8988T (cell line): ENCODE measurements at regions not wholly inside any gene's neighbourhood (a gene's known extent, or its start where the extent isn't known, plus 50 kb on each side); places are given as distances from the start of the nearest gene placed in this dataset.

ENCODE experiments used
- DNase-seq: peaks from one replicate; pipeline ENCODE4 v3.0.0; 2011

DNA sequence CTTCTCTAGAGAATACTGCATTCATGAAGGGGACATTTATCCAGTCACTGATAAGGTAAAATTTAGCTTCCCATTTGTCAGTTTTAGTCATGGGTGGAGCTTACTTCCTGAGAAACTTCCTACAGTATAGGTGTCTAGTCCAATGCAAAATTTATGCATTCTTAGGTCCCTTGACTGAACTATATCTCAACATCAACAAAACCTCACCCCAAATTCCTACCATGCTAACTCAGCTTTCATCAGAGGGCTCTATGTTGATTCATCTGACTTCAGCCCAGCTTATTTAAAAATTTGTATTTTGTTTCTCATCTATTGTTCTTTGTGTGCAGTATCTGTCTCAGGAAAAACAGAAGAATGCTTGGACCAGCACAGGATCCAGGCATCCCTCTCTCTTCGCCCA is 296.4 kb upstream of the ACVR2A start:
- DNase-seq = no peak

- no peak for DNase-seq
Measured at GRCh38 chr2:147547440-147547839, 297.4 kb upstream of the ACVR2A start.

- no peak for DNase-seq
Measured at GRCh38 chr2:147546109-147546508, 298.7 kb upstream of the ACVR2A start.

GRCh38 chr2:147543056-147543455 is 301.8 kb upstream of the ACVR2A start:
- DNase-seq = no peak

- DNase-seq = no peak
Measured at GRCh38 chr2:147542351-147542750, 302.5 kb upstream of the ACVR2A start.

DNA sequence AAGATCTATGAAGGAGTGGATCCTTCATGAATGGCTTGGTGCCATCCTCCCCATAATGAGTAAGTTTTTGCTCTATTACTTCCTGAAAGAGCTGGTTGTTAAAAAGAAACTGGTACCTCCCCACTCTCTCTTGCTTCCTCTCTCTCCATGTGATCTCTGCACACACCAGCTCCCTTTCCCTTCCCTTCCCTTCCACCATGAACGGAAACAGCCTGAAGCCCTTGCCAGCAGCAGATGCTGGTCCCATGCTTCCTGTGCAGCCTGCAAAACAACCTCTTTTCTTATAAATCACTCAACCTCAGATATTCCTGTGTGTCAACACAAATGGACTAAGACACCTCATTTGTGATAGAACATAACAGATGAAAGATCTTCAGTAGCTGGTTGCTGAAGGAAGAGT is 303.5 kb upstream of the ACVR2A start:
- DNase-seq = no peak

DNA sequence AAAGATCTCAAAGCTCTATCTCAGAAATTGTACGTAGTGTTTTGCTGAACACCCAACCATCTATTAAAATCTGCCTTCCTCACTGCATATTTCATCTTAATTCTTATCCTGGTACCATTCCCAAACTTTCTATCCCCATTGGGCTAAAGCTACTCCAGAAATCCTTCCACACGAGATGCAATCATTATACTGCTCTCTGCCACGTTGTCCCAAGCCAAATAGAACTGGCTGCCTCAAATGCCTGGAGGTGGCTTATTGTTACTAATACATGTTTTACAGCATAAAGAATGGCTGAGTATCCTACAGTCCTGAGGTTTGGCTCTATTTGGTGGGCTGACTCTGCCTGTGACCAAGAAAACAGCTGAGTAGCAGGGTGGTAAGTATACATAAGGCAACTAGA is 306.0 kb upstream of the ACVR2A start:
- DNase-seq = no peak

DNA sequence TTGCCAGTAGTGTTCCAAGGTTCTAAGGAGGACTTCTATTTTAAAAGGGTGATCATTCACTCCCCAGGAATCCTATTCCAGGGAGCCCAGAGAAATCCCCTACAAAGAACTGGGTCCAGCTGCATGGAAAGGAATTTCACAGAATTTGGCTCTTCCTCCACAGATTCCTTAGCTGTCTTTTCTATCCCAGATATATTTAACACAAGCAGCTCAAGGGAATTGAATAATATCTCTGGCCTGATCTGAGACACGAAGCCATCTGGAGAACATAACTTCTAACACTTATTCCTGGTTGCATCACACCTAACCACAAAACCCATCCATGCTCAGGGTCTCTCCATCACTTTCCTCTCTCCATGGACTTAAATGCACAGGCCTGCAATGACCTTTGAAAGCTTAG is 306.7 kb upstream of the ACVR2A start:
- DNase-seq = no peak

DNA sequence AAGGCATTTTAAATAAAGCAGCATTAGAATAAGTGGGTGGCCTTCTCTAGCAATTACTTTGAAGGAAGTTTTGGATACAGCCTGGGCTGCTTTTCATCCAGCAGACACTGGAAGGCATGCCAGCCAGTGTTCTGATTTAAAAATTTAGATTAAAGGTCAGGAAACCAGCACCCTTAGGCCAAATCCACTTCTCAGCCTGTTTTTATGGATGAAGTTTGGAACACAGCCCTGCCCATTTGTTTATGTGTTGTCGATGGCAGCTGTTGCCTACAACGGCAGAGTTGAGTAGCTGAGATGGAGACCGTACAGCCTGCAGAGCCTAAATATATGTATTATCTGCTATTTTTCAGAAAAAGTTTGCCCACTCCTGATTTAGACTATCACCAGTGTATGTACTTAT is 313.6 kb upstream of the ACVR2A start:
- no peak for DNase-seq

GRCh38 chr2:147530033-147530432 is 314.8 kb upstream of the ACVR2A start:
- no peak for DNase-seq

DNA sequence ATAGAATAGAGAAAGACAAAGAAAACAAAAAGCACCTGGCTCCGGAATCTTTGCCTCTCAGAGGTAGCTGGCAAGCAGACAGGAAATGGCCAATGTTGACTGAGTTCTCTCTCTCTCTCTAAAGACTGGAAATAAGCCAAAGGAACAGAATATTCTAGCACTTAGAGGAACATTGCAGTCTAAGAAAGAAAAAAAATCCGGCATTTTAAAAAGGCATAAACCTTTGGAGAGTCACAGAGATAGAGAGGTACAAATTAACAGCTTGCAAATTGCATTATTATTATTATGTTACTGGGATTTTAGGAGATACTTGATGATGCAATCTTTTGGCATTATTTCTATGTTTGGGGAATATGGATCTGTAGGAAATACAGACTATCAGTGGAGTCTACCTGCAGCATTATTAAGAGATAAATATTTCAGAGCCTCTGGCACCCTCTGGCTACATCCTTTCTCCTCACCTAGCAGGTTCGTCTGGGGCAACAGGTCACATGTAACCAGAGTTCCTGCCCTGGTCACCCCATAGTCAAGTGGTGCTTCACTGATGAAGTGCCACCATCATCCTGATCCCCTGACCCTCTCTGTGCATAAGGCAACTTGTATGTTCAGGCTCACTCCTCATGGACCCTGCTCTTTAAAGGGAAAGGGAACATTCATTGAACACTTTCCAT is 318.9 kb upstream of the ACVR2A start:
- no peak for DNase-seq

GRCh38 chr2:147524912-147525311 is 319.9 kb upstream of the ACVR2A start:
- DNase-seq = no peak

GRCh38 chr2:147523415-147523814 is 321.4 kb upstream of the ACVR2A start:
- no peak for DNase-seq

DNA sequence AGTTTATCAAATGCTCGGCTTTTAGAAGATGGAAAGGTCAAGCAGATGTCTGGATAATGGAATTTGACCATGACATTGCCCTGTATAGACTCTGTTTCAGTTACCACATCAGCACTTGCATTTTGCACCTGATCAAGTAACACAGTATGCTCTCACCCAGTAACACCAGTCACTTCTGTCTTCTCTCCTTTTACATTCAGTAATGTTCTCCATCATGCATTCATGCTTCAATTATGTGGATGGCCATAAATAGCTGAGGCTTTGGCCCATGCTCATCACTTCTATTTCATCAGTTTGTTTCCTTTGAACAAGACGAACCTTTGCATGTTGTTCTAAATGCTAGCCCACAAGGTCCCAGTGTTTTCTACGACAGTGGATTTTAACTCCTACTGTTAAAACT is 322.9 kb upstream of the ACVR2A start:
- no peak for DNase-seq

- DNase-seq = no peak
Measured at GRCh38 chr2:147520817-147521216, 324.0 kb upstream of the ACVR2A start.

GRCh38 chr2:147519178-147519577 is 325.7 kb upstream of the ACVR2A start:
- DNase-seq = no peak

DNA sequence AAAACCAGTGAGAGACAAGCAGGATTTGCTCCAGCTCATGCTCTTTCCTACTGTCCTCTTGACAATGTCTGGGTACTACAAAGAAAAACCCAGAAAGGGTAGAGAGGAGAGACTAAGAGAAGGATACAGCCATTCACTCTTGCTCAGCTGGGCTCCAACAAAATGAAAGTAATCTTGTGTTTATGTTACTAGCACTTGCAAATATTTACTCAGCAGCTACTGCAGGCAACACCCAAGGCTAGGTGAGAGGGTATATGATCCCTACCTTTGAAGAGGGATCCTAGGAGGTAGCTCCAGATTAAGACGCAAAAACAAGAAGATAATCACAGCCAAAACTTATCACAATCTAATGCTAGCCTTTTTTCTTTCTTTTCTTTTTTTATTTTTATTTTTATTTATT is 329.6 kb upstream of the ACVR2A start:
- DNase-seq = no peak

GRCh38 chr2:147512206-147512605 is 332.6 kb upstream of the ACVR2A start:
- DNase-seq = no peak

- no peak for DNase-seq
Measured at GRCh38 chr2:147511491-147511948, 333.3 kb upstream of the ACVR2A start.

DNA sequence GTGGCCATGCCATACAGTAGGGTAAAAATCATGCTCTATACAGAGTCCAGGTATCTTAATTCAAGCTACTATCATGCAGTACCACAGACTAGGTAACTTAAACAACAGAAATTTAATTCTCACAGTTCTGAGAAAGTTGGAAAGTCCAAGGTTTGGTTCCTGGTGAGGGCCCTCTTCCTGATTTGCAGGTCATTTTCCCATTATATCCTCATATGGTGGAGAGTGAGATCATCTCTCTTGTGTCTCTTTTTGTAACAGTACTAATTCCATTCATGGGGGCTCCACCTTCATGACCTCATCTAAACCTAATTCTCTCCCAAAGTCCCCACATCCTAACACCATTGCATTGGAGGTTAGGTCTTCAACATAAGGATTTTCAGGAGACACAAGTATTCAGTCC is 335.0 kb upstream of the ACVR2A start:
- no peak for DNase-seq

DNA sequence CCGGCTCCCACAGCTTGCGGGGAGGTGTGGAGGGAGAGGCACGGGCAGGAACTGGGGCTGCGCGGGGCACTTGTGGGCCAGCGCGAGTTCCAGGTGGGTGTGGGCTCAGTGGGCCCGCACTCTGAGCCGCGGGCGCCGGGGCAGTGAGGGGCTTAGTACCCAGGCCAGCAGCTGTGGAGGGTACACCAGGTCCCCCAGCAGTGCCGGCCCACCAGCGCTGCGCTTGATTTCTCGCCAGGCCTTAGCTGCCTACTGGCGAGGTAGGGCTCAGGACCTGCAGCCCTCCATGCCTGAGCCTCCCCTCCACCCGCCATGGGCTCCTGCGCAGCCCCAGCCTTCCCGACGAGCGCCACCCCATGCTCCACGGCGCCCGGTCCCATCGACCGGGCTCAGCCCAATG is 337.9 kb upstream of the ACVR2A start:
- DNase-seq = no peak

DNA sequence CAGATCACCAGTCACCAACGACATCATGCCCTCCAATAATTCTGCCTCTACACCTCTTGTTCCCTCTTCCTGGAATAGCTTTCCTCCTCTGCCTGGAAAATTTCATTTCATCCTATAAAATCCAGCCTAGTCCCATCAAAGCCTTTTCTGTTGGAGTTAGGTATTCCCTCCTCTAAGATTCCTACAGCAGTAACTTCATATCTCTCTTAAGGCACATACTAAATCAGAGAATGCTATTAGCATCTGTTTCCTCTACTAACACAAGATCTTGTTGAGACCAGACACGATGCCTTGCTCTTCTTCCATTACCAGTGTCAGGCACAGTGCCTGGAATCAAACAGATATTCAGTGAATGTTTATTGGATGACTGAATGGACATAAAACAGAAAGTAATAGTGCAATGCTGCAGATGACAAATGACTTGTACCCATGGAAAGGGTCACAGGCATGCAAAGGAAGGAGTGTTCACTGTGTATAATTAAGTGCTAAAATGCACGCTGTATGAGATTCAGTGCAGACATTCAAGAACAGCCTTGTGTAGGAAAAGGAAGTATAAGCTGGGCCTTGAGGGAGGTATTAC is 342.0 kb upstream of the ACVR2A start:
- DNase-seq = no peak

DNA sequence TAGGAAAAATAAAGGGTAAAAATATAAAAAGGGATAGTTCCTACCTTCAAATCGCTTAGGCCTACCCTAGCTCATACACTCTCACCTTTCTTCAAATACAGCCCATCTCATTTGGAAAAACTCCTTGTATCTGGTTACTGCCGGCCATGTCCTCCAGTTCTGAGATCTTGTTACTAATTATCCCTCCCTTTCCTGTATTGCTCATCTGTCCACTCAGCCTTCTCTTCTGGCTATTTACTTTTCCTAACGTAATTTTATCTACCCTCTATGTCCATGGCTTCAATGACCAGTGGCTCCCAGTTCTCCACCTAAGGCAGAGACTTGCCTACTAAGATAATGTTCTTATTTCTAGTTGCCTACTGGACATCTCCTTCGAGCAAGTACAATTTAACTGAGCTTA is 342.9 kb upstream of the ACVR2A start:
- DNase-seq = no peak

DNA sequence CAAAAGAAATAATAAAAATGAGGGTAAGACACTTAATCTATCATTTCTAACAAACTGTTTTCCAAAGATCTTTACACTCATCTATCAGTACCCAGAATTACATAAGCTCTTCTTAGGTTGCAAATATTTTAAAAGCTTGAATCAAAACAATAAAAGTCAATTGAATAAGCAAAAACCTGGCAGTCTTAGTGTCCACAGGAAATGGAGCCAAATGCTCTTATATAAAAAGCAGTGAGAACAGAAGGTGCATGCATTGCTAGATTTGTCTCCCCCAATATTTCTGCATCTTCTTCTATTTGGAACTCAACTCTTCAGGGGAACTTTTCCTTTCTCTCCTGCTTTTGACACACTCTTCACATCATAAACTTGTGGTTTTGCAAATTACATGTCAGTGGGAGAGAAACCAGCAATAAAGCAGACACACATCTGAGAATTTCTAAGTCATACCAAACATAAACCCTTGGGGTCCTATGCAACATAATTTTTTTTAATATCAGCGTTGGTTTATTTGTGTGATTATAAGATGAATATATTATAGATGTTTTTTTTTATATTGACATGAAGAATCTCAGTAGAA is 343.9 kb upstream of the ACVR2A start:
- no peak for DNase-seq

DNA sequence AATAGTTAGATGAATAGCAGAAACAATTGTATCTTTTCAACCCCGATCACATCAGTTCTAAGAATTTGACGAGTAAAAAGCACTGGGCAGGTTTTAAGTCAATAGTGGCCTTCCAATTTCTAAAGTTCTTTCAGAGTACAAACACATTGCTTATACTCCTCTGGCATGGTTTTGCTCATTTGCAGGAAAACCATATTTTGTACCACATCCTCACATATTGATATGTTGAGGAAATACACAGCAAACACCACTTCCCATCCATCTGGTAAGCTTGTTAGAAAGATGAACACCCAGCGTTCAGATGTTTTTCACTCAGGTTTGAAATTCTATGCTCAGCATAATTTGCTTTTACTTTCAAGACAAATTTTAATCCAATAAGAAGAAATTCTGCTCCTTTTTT is 344.6 kb upstream of the ACVR2A start:
- DNase-seq = no peak
